ENCODE measurements at regions not wholly inside any gene's neighbourhood (a gene's known extent, or its start where the extent isn't known, plus 50 kb on each side); places are given as distances from the start of the nearest gene placed in this dataset.

DNA sequence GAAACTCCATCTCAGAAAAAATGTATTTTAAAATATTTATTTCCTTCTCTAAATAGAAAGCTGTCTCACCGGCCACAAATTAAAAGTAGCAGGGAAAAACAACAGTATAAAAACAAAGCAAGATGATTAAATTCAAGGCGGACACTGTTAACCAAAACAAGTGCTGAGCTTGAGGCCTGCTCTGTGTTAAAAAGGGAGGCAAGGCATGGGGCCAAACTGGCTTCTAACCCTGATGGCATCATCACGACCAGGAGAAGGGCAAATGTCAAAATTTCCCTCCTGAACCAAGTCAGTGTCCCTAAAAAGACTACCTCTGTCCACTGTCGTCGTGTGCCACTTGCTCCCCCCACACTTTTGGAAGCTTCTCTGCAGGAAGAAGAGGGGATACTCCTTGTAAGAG is 116.1 kb downstream of the MSX2 start:
- TF ChIP-seq, protein P1, sequence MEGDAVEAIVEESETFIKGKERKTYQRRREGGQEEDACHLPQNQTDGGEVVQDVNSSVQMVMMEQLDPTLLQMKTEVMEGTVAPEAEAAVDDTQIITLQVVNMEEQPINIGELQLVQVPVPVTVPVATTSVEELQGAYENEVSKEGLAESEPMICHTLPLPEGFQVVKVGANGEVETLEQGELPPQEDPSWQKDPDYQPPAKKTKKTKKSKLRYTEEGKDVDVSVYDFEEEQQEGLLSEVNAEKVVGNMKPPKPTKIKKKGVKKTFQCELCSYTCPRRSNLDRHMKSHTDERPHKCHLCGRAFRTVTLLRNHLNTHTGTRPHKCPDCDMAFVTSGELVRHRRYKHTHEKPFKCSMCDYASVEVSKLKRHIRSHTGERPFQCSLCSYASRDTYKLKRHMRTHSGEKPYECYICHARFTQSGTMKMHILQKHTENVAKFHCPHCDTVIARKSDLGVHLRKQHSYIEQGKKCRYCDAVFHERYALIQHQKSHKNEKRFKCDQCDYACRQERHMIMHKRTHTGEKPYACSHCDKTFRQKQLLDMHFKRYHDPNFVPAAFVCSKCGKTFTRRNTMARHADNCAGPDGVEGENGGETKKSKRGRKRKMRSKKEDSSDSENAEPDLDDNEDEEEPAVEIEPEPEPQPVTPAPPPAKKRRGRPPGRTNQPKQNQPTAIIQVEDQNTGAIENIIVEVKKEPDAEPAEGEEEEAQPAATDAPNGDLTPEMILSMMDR (IDR thresholded peaks at IDR 0.05): no peak
- no peak for TF ChIP-seq EP300 (IDR thresholded peaks at IDR 0.05)

All from ovary (tissue), 3 donors.